H1 (cell line): ENCODE measurements at regions not wholly inside any gene's neighbourhood (a gene's known extent, or its start where the extent isn't known, plus 50 kb on each side); places are given as distances from the start of the nearest gene placed in this dataset.

Experiments
- CTCF ChIA-PET: fragments of 300-600 bp; sonication (Branson Sonifier 250); formaldehyde crosslinking; loops from one replicate; lab custom pipeline; 2021; ENCODE audit not compliant: partially characterized antibody; lab: Charles Lee
- POLR2A ChIA-PET: fragments of 300-600 bp; sonication (Branson Sonifier 250); formaldehyde crosslinking; loops from one replicate; lab custom pipeline; 2021; ENCODE audit warnings: inconsistent platforms; ENCODE audit not compliant: partially characterized antibody; lab: Charles Lee
- DNase-seq, 2 experiments: peaks; one replicate each; pipeline versions ENCODE4 v3.0.0 to v3.0.0-alpha.2; 2010 to 2022; ENCODE audit warnings: low spot score in 2 of 2, low read depth in 1 of 2, mixed read lengths in 1 of 2
- FAIRE-seq: peaks from 2 replicates; lab custom pipeline; 2011; peaks lifted over from hg19 to GRCh38; lab: Jason Lieb, UNC
- H2AFZ ChIP-seq: 2 replicates; pipeline ENCODE4 v1.8.1; 2012; ENCODE audit warnings: low read length, inconsistent platforms
- H2AK5ac ChIP-seq: 2 replicates; pipeline ENCODE4 v1.6.1; 2013; ENCODE audit warnings: low read depth, low read length
- H2BK120ac ChIP-seq: replicated peaks from 2 replicates; pipeline ENCODE3; 2013; ENCODE audit warnings: low read depth, low read length, inconsistent platforms
- H2BK12ac ChIP-seq: 2 replicates; pipeline ENCODE4 v1.6.1; 2013; ENCODE audit warnings: low read depth, low read length
- H2BK15ac ChIP-seq: 2 replicates; pipeline ENCODE4 v1.6.1; 2013; ENCODE audit warnings: low read length
- H2BK20ac ChIP-seq: 2 replicates; pipeline ENCODE4 v1.6.1; 2013; ENCODE audit warnings: low read length
- H2BK5ac ChIP-seq: 2 replicates; pipeline ENCODE4 v1.6.1; 2013; ENCODE audit warnings: low read depth, low read length
- H3K14ac ChIP-seq: 2 replicates; pipeline ENCODE4 v1.6.1; 2013; ENCODE audit warnings: inconsistent platforms; ENCODE audit not compliant: insufficient read length
- H3K18ac ChIP-seq: 2 replicates; pipeline ENCODE4 v1.6.1; 2013; ENCODE audit warnings: low read length; ENCODE audit errors: extremely low read depth
- H3K23ac ChIP-seq: 2 replicates; pipeline ENCODE4 v1.6.1; 2013; ENCODE audit warnings: inconsistent platforms; ENCODE audit not compliant: insufficient read length
- H3K23me2 ChIP-seq: 2 replicates; pipeline ENCODE4 v1.6.1; 2013; ENCODE audit warnings: low read depth, low read length
- H3K27ac ChIP-seq: 2 replicates; pipeline ENCODE4 v1.6.1; 2011; ENCODE audit warnings: low read depth, low read length, inconsistent platforms
- H3K27me3 ChIP-seq, 4 experiments: replicated peaks in 1 of 4; 1 replicate in 1 of 4; 2 replicates in 3 of 4; pipeline versions ENCODE4 v1.6.1 to v1.8.1; 2011 to 2013; ENCODE audit warnings: low read length in 3 of 4, mild to moderate bottlenecking in 3 of 4, inconsistent platforms in 2 of 4, mixed read lengths in 2 of 4, moderate library complexity in 1 of 4; ENCODE audit not compliant: control insufficient read depth in 3 of 4, insufficient read depth in 3 of 4; ENCODE audit errors: extremely low read depth in 1 of 4
- H3K36me3 ChIP-seq, 4 experiments: 2 replicates each; pipeline versions ENCODE4 v1.6.1 to v1.8.1; 2011 to 2013; ENCODE audit warnings: mild to moderate bottlenecking in 4 of 4, low read length in 3 of 4, moderate library complexity in 2 of 4, control low read depth in 1 of 4, inconsistent platforms in 1 of 4; ENCODE audit not compliant: insufficient read depth in 4 of 4, control insufficient read depth in 2 of 4
- H3K4ac ChIP-seq: replicated peaks from 2 replicates; pipeline ENCODE3; 2013; ENCODE audit warnings: low read length, low read depth, mixed read lengths, inconsistent platforms; ENCODE audit not compliant: insufficient read length
- H3K4me1 ChIP-seq, 4 experiments: replicated peaks in 1 of 4; 1 replicate in 1 of 4; 2 replicates in 3 of 4; pipeline versions ENCODE4 v1.6.1 to v1.8.1; 2011 to 2013; ENCODE audit warnings: low read length in 3 of 4, inconsistent platforms in 2 of 4, mixed read lengths in 1 of 4; ENCODE audit not compliant: insufficient read depth in 4 of 4, control insufficient read depth in 3 of 4
- H3K4me2 ChIP-seq, 2 experiments: 2 replicates each; pipeline versions ENCODE4 v1.6.1 to v1.8.1; 2011 to 2013; ENCODE audit warnings: low read depth in 2 of 2, low read length in 2 of 2, control low read depth in 1 of 2, inconsistent platforms in 1 of 2, mild to moderate bottlenecking in 1 of 2; ENCODE audit not compliant: insufficient read depth in 1 of 2
- H3K4me3 ChIP-seq, 4 experiments: fragments of 200-600, 300-600 bp in 1 of 4; sonication (generic), shearing (Covaris generic), sonication (Bioruptor Twin) in 1 of 4; 2 replicates each; pipeline versions ENCODE4 v1.5.1 to v1.8.1; 2011 to 2016; ENCODE audit warnings: low read length in 4 of 4, low read depth in 3 of 4, control low read depth in 2 of 4, inconsistent platforms in 2 of 4, mild to moderate bottlenecking in 2 of 4, mixed read lengths in 1 of 4, moderate library complexity in 1 of 4; ENCODE audit not compliant: insufficient read depth in 2 of 4; ENCODE audit errors: extremely low read depth in 1 of 4
- H3K56ac ChIP-seq: replicated peaks from 2 replicates; pipeline ENCODE3; 2013; ENCODE audit warnings: low read depth, mild to moderate bottlenecking, mixed read lengths, low read length, inconsistent platforms; ENCODE audit not compliant: insufficient read length
- H3K79me1 ChIP-seq: 2 replicates; pipeline ENCODE4 v1.6.1; 2013; ENCODE audit warnings: low read depth, low read length, control low read depth
- H3K79me2 ChIP-seq, 2 experiments: 2 replicates each; pipeline versions ENCODE4 v1.6.1 to v1.8.1; 2012 to 2013; ENCODE audit warnings: low read length in 2 of 2, mild to moderate bottlenecking in 2 of 2, inconsistent platforms in 1 of 2; ENCODE audit not compliant: insufficient read depth in 2 of 2, control insufficient read depth in 1 of 2
- H3K9ac ChIP-seq, 4 experiments: replicated peaks in 1 of 4; 1 replicate in 1 of 4; 2 replicates in 3 of 4; pipeline versions ENCODE4 v1.6.1 to v1.8.1; 2011 to 2013; ENCODE audit warnings: low read depth in 3 of 4, low read length in 3 of 4, control low read depth in 2 of 4, mild to moderate bottlenecking in 2 of 4, moderate library complexity in 2 of 4, inconsistent platforms in 1 of 4; ENCODE audit errors: extremely low read depth in 1 of 4
- H3K9me3 ChIP-seq, 2 experiments: 2 replicates each; pipeline versions ENCODE4 v1.6.1 to v1.8.1; 2012 to 2013; ENCODE audit warnings: mild to moderate bottlenecking in 2 of 2, moderate library complexity in 2 of 2, control low read depth in 1 of 2, inconsistent platforms in 1 of 2, low read depth in 1 of 2, low read length in 1 of 2, mixed read lengths in 1 of 2; ENCODE audit not compliant: insufficient read depth in 2 of 2
- H4K20me1 ChIP-seq, 2 experiments: replicated peaks in 1 of 2; 2 replicates each; pipeline versions ENCODE3 to v1.8.1; 2011 to 2013; ENCODE audit warnings: inconsistent platforms in 2 of 2, low read length in 2 of 2, mild to moderate bottlenecking in 1 of 2; ENCODE audit not compliant: insufficient read depth in 2 of 2, control insufficient read depth in 1 of 2
- H4K5ac ChIP-seq: 2 replicates; pipeline ENCODE4 v1.6.1; 2013; ENCODE audit warnings: low read length, low read depth, mixed read lengths, inconsistent platforms; ENCODE audit not compliant: insufficient read length
- H4K8ac ChIP-seq: 2 replicates; pipeline ENCODE4 v1.8.0; 2013; ENCODE audit warnings: mild to moderate bottlenecking, moderate library complexity, low read length, inconsistent platforms; ENCODE audit not compliant: insufficient read depth; ENCODE audit errors: extremely low read depth
- H4K91ac ChIP-seq: replicated peaks from 2 replicates; pipeline ENCODE3; 2013; ENCODE audit warnings: low read length, mixed read lengths, inconsistent platforms; ENCODE audit not compliant: insufficient read length
- BCL11A ChIP-seq, 2 experiments: IDR thresholded peaks; one replicate each; pipeline ENCODE4 v1.6.1; 2011; ENCODE audit warnings: low read depth in 2 of 2, low read length in 2 of 2, mild to moderate bottlenecking in 2 of 2
- CBX8 ChIP-seq: fragments of 300-800, 300-1000 bp; sonication (generic); IDR thresholded peaks from 2 replicates; pipeline ENCODE4 v1.7.1; 2016; ENCODE audit warnings: low read depth, low read length, borderline replicate concordance
- CHD1 ChIP-seq: IDR thresholded peaks from 2 replicates; pipeline ENCODE4 v1.6.1; 2012; ENCODE audit warnings: low read depth, low read length, improper control_type of control experiment
- FOSL1 ChIP-seq: IDR thresholded peaks from 2 replicates; pipeline ENCODE4 v1.6.1; 2011; ENCODE audit warnings: mild to moderate bottlenecking, low read depth, low read length, moderate library complexity; ENCODE audit not compliant: insufficient read depth
- GABPA ChIP-seq: IDR thresholded peaks from 2 replicates; pipeline ENCODE4 v1.6.1; 2011; ENCODE audit warnings: mild to moderate bottlenecking, low read length, moderate library complexity, borderline replicate concordance; ENCODE audit not compliant: insufficient read depth
- HDAC2 ChIP-seq, 2 experiments: fragments of 300-600 bp in 1 of 2; sonication (generic) in 1 of 2; IDR thresholded peaks; 2 replicates each; pipeline ENCODE4 v1.6.1; 2011 to 2012; ENCODE audit warnings: low read depth in 2 of 2, low read length in 2 of 2, mild to moderate bottlenecking in 2 of 2, moderate library complexity in 2 of 2, borderline replicate concordance in 1 of 2, inconsistent platforms in 1 of 2
- JUN ChIP-seq: IDR thresholded peaks from 2 replicates; pipeline ENCODE4 v1.6.1; 2011; ENCODE audit warnings: low read depth, mild to moderate bottlenecking, improper control_type of control experiment, low read length
- KDM5A ChIP-seq: fragments of 200-600 bp; IDR thresholded peaks from 2 replicates; pipeline ENCODE4 v1.7.1; 2012; ENCODE audit warnings: mild to moderate bottlenecking, low read length, inconsistent platforms, mixed read lengths
- POLR2AphosphoS5 ChIP-seq: IDR thresholded peaks from 2 replicates; pipeline ENCODE4 v1.6.1; 2011; ENCODE audit warnings: low read depth, low read length
- SRF ChIP-seq: IDR thresholded peaks from 2 replicates; pipeline ENCODE4 v1.6.1; 2011; ENCODE audit warnings: mild to moderate bottlenecking, low read depth, low read length, moderate library complexity
- SUZ12 ChIP-seq: fragments of 200-600 bp; sonication (generic); IDR thresholded peaks from 2 replicates; pipeline ENCODE4 v1.6.1; 2012; ENCODE audit warnings: mild to moderate bottlenecking, inconsistent platforms, low read length, moderate library complexity, mixed read lengths
- TAF1 ChIP-seq: IDR thresholded peaks from 2 replicates; pipeline ENCODE4 v1.6.1; 2011; ENCODE audit warnings: mild to moderate bottlenecking, low read depth, low read length
- TEAD4 ChIP-seq: IDR thresholded peaks from 2 replicates; pipeline ENCODE4 v1.6.1; 2012; ENCODE audit warnings: low read depth, low read length, inconsistent platforms, mixed read lengths
- WGBS, 2 experiments: shearing (Covaris generic) in 1 of 2; methylation state at CpG; one replicate each; pipeline versions ENCODE4 v1.1.6 to v1.1.7; 2013 to 2015; ENCODE audit warnings: low lambda C conversion rate in 2 of 2, mixed read lengths in 2 of 2, inconsistent platforms in 1 of 2, low coverage in 1 of 2, missing lambda C conversion rate in 1 of 2; ENCODE audit not compliant: insufficient replicate concordance in 2 of 2, insufficient coverage in 1 of 2, insufficient read length in 1 of 2; ENCODE audit errors: extremely low coverage in 1 of 2, missing lambda C conversion rate in 1 of 2; 5-methylcytosine and 5-hydroxymethylcytosine counted together
- TF ChIP-seq, protein P1 (sequence below): IDR thresholded peaks from 2 replicates; pipeline ENCODE4 v1.6.1; 2012; ENCODE audit warnings: low read length, inconsistent platforms

DNA sequence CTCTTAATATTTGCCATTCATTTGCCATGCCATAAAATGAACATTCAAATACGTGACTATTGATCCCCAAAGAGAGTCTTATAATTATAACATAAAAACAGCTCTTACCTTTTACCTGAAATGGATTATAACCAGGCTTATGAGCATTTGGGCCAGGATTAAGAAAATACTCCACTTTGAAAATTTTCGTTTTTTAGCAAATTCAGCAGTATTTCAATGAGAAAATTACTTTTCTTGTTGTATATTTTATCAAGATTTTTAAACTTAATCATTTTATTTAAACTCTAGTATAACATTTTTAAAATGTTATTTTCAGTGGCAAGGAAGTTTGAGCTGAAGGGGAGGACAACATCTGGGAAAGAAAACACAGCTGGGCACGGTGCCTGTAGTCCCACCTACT is 59.0 kb upstream of the RAPGEF2 start:
- no peak overlapping the region for H3K14ac ChIP-seq
- H2AFZ ChIP-seq = no peak overlapping the region
- H3K23me2 ChIP-seq = no peaks in the 10 kb centered on the region
- FAIRE-seq (no peak), DNase-seq (no peak)
- no peak overlapping the region for H2BK12ac ChIP-seq
- H2AK5ac ChIP-seq = no peak overlapping the region
- H2BK20ac ChIP-seq = no peak overlapping the region
- H3K9me3 ChIP-seq = no peaks in the 10 kb centered on the region
- no peak overlapping the region for H2BK5ac ChIP-seq
- no peaks in the 10 kb centered on the region for H3K79me1 ChIP-seq
- H4K8ac ChIP-seq = no peak overlapping the region
- H2BK15ac ChIP-seq = no peak overlapping the region
- no peak overlapping the region for H3K18ac ChIP-seq
- ChIA-PET POLR2A (interaction anchor here (0.7 kb wide), 1 partner anchor 58 kb away, joined by 3 read pairs; the partner anchor contains the start of gene RAPGEF2), CTCF (no interaction called here)
- no peak overlapping the region for H2BK120ac ChIP-seq
- H4K91ac ChIP-seq = no peak overlapping the region
- H3K36me3 ChIP-seq = no peaks in the 10 kb centered on the region
- no peaks in the 10 kb centered on the region for H3K79me2 ChIP-seq
- H3K27ac ChIP-seq = no peak overlapping the region
- WGBS, 2 experiments = 70% methylated on average over 3 of the region's 3 CpGs; no CpG with 5 or more reads in 1 of the 2 experiments
- no peaks in the 10 kb centered on the region for H3K27me3 ChIP-seq
- H4K5ac ChIP-seq = no peak overlapping the region
- H3K23ac ChIP-seq = no peak overlapping the region
- H3K4ac ChIP-seq = no peak overlapping the region
- no peaks in the 10 kb centered on the region for H4K20me1 ChIP-seq
- H3K4me2 ChIP-seq = no peak overlapping the region
- H3K9ac ChIP-seq = no peak overlapping the region
- peaks cover 0 to 10% (median 6%) of the 10 kb centered on the region in 4 experiments; a peak in 5 of 7 replicates for H3K4me1 ChIP-seq
- H3K4me3 ChIP-seq = no peak overlapping the region
- H3K56ac ChIP-seq = no peak overlapping the region
- TF ChIP-seq CBX8 = no peak
- no peak for TF ChIP-seq POLR2AphosphoS5
- no peak for TF ChIP-seq BCL11A (IDR thresholded peaks at IDR 0.05; ENCODE audit: low read depth in 2 of 2, low read length in 2 of 2)
- TF ChIP-seq GABPA = no peak
- no peak for TF ChIP-seq CHD1
- no peak for TF ChIP-seq SRF
- no peak for TF ChIP-seq JUN
- no peak for TF ChIP-seq FOSL1
- no peak for TF ChIP-seq TAF1
- TF ChIP-seq, protein P1, sequence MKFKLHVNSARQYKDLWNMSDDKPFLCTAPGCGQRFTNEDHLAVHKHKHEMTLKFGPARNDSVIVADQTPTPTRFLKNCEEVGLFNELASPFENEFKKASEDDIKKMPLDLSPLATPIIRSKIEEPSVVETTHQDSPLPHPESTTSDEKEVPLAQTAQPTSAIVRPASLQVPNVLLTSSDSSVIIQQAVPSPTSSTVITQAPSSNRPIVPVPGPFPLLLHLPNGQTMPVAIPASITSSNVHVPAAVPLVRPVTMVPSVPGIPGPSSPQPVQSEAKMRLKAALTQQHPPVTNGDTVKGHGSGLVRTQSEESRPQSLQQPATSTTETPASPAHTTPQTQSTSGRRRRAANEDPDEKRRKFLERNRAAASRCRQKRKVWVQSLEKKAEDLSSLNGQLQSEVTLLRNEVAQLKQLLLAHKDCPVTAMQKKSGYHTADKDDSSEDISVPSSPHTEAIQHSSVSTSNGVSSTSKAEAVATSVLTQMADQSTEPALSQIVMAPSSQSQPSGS = no peak
- no peak for TF ChIP-seq HDAC2 (IDR thresholded peaks at IDR 0.05; ENCODE audit: borderline replicate concordance in 1 of 2, low read depth in 2 of 2, low read length in 2 of 2)
- TF ChIP-seq SUZ12 = no peak
- TF ChIP-seq TEAD4 = no peak
- no peak for TF ChIP-seq KDM5A
